Stomach (tissue), 4 donors: ENCODE measurements at regions not wholly inside any gene's neighbourhood (a gene's known extent, or its start where the extent isn't known, plus 50 kb on each side); places are given as distances from the start of the nearest gene placed in this dataset.

Experiments used
- CTCF ChIP-seq, 7 experiments: fragments of 450-650 bp in 4 of 7; fragments of 200-600 bp in 3 of 7; sonication (generic) in 3 of 7; IDR thresholded peaks; one replicate each; pipeline ENCODE4 v1.5.1; 2016 to 2019; ENCODE audit warnings: antibody characterized with exemption in 7 of 7, control low read depth in 2 of 7, mild to moderate bottlenecking in 1 of 7
- POLR2A ChIP-seq, 4 donors: fragments of 450-650 bp; IDR thresholded peaks; one replicate each; pipeline ENCODE4 v1.6.1; 2016; ENCODE audit warnings: antibody characterized with exemption in 4 of 4, control low read depth in 2 of 4, mild to moderate bottlenecking in 1 of 4, moderate library complexity in 1 of 4

DNA sequence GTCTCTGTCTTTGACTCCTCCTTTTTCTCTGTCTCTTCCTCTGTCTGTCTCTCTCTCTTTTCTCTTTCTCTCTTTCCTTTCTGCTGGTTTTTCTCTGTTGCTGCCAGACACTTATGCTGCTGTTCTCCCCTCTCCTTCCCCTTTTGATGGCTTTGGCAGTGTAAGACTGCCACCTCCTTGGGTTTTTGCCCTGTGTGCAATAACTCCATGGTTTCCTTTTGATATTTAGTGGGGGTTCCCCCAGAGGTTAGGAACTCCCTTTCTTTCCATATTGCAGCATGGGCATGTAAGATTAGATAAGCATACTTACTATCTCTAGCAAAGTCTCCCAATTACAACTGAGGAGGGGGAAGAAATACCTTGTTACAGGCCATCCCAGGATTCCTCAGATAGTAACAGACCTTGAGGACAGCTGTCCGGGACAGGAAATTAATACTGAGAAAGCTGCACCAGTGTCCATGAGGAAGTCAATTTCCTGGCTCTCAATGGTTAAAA, 333.8 kb upstream of the RBMY1B start:
- TF ChIP-seq CTCF (IDR thresholded peaks at IDR 0.05) (no peak), POLR2A (IDR thresholded peaks at IDR 0.05) (no peak)
